AML-193 (cell line): ENCODE measurements at regions not wholly inside any gene's neighbourhood (a gene's known extent, or its start where the extent isn't known, plus 50 kb on each side); places are given as distances from the start of the nearest gene placed in this dataset.

ENCODE experiments used
- DNase-seq, 2 experiments: peaks; one replicate each; lab custom pipeline; 2025; lab: John Stamatoyannopoulos, UW

DNA sequence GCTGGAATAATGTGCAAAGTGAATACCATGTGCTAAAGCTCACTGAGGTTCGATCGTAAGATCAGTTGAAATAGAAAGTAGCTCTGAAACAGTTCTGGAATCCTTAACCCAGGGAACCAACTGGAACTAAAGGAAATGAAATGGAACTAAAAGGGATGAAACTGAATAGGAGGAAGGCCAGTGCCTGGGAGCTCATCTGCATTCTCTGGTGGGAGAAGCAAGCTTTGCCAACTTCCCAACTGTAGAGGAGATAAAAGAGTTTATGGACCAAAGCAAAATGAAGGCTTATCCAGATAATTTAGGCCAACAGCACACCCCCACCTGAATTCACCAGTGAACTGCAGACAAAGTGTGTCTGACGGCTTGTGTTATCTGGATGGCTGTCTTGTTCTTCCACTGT, 188.6 kb upstream of the HABP2 start:
- no peak for DNase-seq

DNA sequence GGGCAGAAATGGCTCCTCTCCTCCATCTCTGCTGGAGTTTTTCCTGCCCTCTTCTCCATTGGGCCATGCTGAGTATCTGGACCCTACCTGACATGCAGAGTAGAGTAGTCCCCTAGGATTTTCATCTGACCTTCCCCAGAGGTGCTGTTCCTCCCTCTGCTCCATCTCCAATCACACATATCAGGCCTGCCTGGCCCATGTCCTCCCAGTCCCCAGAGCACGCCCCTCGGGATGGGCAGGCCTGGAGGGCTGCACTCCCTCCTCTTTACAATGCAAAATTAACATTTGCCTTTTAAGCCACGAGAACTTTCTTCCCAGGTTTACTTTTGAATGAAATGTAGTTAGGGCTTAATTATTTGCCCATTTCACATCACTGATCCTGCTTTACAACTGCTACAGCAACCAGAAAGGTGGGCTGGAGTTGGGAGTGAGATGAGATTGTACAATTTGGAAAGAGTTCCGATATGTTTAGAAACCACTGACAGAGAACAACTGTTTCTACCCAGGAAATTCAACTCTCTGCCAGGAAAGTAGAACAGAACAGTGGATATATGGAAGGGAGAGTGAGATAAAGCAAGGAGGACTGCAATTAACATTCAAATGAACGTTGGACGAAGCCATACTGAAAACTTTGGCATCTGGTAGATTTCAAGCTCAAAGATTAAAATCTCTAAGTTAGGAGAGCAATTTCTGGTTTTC, 184.0 kb upstream of the HABP2 start:
- DNase-seq, result no peak

DNA sequence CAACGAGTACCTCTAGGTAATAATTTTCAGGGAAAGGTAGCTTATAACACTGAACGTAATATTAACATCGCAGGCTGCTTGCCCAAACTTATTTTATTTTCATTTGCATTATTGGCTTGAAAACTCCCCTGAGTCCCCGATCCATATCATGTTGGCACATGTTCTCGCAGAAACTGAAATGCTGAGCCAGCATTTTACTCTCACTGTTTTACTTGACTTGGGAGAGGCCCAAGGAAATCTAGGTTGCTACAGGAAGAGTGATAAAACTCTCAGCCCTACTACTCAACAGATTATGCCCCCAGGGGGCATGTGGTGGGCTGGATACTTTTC, 183.5 kb upstream of the HABP2 start:
- DNase-seq, result no peak

DNA sequence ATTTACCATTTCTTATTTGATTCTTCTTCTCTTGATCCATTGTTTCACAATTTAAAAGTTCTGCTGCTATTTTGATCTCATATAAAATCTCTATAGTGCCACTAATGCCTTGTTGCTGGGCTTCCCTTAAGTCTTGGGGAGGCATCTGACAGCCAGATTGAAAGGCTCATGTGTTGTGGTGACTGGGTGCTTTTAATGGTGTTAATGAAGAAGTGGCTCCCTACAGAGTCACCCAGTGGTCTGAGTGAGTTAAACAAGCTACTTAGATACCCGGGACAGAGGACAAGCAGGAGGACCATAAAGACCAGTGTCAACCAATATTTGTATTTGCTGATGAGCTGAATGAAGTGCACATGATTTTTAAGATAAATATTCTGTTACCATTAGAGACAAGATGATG, 176.4 kb upstream of the HABP2 start:
- no peak for DNase-seq

DNA sequence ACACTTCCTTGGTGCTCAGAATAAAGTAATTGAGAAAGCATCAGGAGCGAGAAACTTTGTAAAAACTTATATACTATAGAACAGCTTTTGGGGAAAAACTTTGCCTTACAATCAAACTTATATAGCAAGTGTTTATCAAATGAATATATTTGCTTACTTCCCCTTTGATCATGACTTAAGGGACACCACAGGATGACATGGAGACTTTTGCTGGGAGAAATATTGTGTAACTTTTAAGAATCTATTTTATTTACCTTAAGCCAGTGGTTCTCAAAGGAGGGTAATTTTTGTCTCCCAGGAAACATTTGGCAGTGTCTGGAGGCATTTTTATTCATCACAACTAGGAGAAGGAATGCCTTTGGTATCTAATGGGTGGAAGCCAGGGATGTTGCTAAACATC, 173.8 kb upstream of the HABP2 start:
- no peak for DNase-seq

DNA sequence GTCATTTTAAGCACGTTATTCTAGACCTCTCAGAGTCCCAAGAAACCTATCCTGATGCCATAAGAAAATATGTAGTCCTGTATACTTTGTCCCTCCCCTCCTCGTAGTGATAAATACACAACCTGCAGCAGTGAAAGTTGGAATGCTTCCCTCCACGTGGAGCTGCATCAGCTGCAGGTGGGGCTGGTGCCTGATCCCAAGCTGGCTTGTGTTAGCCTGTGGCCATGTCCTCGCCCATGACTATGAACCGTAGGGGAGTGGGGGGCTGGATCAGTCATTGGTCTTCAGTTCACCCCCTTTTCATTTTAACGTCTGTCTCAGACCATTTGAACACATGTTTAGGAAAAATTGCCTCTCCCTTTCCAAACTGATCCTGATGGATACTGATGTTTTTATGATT, 171.4 kb upstream of the HABP2 start:
- no peak for DNase-seq

DNA sequence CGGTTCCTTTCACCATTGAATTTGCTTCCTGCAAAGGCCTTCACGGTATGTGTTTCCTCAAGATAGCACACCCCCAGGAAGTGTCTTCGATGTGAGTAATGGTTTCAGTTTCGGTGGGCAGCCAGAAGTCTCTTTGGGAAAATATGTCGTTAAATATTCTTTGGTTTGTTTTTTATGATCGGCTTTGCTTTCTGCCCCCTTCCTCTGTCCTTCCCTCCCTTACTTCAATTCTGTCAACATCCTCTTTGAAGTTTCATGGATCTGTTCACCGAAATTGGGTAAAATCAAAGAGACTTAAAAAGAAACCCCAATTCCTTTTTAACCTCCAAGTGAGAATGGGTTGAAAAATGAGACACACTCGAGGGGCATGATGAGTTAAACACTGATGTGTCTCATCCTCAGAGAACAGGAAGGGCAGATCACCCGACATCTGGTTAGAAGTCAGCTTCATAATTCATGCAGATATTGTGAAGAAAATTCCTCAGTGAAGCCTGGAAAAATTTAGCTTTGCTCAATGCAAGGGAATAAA, 170.8 kb upstream of the HABP2 start:
- DNase-seq, result peak; percentile 17 to 23

DNA sequence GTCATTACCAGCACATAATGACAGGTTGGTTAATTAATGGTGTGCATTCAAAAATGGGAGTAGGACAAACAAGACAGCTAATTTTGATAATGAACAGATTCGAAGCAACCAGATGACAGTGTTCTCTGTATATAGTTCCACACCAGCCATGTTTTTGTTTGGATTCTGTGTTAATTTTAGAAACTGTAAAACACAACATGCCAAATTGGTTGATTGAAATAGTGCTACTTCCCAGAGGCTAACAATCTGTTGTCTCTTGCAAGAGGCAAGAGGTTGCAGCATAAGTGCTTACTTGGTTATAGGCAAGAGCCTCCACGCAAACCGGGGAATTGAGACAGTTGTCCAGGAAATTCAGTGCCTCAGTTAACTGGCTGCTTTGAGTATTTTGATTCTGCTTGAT, 170.2 kb upstream of the HABP2 start:
- no peak for DNase-seq

DNA sequence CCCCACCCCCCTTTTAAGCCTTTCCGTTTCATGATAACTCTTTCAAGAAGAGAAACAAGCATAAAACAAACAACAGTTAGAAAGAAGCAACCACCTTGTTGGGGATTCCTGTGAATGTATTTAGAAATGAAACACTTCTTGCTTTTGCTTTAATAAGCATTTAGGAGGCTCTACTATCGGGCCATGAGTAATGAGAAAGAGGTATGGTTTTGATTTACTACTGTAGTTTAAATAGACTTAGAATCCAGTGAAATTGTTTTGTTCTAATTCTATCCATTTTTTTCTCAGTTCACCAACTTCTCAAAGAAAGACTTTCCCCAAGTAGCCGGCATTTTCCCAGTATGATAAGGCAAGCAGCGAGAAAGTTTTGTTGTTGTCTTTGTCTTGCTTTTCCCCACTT, 168.7 kb upstream of the HABP2 start:
- DNase-seq, result no peak

DNA sequence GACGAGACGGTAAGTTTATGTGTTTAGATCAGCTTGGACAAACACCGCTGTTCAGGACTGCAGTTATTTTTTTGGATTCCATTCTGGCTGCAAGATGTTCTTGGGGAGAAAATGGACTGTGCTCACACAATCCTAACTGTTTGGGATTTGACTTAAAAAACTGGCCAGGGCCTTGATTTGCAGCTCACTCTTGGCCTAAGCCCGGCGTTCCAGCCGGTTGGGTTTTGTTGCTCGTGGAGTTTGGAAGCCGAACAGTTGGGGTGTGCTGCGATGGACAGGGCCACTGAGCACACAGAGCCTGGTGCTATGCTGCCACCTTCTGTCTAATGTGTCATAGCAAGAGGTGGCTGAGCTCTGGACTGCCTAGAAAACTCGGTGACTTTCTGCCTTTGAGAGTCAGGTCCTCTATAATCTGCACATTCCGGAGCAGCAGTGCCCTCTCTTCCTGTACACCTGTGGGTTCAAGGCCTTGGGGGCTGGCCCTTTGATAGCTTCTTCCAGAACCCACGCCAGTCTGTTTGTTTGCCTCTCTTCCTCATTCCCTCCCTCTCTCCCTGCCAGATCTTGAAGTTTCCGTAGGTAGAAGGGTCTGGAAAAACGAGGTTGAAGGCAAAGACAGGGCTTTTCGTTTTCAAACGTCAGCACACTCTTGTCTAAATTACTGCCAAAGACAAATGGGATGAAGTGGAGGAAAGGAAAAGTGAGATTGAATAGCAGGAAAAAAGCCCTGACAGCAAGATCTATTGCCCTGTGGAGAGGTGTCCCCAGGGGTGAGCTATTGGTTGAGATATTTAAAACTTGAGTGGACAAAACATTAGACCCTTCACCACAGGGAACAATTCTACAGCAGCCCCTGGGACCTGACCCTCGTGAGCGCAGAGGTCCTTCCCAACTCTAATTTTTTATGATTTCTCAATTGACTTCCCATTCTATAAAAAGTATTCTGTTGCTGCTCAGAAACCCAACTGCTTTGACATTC, 167.5 kb upstream of the HABP2 start:
- DNase-seq, result peak; percentile 67 to 77

DNA sequence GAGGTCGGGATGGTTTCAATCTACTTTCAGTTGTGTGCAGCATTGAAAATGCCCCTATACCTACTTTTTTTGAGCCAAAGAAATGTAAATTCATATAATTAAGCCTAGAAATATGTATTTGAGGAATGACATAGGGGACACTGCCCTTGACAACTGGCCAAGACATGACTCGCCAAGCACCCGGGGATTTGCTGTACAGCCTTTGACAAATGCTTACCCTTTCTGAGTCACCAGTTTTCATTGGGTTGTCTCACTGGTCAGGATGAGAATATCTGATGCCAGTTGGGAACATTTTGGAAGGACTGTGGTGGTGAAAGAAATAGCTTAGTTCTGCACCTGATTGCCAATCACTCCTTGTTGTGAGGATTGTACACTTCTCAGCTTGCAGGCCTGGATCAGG, 166.8 kb upstream of the HABP2 start:
- DNase-seq, result no peak

DNA sequence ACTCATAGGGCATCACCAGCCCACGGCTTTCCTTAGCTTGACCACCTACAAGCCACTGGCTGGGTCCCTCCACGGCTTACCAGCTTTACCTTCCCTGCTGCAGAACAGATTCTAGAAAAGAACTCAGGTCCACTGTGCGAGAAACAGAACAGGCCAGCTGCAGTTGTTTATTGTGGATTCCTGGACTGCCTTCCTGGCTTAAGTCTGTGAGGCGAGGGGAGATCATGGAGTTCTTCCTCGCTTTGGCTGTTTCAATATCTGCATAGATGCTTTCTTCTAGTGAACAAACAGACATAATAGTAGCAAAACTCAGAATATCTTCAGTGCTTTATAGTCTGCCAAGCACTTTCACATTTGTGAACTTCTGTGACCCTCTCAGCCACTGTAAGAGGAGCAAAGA, 162.9 kb upstream of the HABP2 start:
- DNase-seq, result no peak

DNA sequence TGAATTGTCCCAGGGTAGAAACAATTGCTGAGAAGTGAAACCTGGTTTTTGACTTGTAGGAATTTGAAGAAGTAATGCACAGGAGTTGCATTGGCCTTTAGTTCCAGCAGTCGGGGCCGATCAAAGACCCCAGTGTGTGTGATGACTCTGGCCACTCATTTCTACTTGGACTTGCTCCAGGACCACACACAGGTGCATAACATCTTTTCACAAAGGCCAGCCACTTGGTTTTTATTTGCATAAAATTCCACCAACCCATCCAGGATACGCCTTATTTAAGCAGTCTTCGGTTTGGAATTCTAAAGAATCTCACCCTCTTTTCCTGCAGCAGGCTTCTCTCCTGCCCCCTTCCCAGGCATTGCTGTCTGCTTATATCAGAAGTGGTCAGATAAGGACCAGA, 162.0 kb upstream of the HABP2 start:
- DNase-seq, result no peak

DNA sequence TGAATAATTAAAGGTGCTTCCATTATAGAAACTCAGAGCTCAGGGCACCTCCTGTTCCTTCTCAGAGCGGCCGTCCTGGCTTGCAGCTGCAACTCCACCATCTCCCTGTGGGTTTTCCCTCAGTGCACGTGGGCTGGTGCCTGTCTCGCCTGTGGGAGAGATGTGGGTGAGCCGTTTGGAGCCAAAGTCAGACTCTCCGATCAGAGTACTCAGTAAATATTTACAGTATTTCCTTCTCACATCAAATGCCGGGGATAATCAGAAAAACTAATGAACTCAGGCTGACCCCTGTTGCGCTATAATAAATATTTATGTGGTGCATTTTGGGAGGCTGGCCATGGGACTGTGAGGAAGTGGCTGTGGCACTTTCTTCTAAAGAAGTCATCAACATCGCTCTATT, 155.8 kb upstream of the HABP2 start:
- no peak for DNase-seq

DNA sequence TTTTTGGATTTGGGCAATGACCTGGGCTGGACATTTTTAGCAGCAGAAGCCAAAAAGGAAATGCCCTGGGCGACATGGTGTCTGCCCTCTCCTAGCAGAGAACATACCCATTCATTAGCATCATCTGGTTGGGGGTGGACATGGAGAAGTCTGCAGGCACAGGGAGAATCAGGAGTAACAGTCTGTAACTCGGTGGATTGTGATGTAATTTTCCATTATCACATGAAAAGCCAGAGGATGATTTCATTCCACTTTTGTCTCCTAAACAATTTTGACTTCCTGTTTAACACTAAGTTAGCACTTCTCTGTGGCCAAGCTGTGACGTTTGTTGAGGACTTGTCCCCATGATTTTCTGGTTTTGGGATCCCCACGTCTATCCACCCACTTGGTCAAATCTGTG, 153.8 kb upstream of the HABP2 start:
- DNase-seq, result no peak

DNA sequence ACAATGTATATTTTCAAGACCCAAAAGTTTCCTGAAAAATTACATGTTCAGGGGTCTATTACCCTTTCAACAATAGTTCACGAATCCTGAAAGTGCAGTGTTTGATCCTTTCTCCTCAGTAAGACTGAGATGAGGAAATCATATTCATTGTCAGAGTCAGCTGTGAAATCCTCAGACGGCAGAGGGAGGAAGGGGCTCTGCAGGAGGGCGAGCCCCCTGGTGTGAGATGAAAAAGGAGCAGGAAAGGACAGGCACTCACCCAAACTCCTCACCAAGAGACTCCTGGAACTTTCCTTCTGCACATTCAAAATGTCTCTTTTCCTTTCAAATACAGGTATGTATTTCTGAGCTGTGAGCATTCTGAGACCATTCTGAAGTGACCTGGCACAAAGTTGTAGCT, 150.3 kb upstream of the HABP2 start:
- DNase-seq, result no peak

DNA sequence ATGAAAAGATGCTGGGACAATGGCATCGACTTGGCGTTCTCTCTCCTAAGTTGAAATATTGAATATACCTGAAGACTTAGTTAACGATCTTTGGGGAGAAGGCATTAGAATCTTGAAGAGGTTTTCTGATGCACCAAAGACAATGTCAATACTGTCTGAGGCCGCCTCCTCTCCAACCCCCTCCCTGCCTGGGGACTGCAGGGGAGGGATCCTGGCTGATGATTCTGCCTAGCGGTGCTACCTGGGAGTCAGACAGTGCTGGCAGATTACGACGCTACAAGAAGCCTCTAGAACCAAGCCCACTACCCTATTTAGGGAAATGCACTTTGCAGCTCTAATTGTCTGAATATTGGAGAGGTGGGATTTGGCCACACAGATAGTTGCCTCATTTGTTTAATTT, 145.6 kb upstream of the HABP2 start:
- DNase-seq, result no peak

DNA sequence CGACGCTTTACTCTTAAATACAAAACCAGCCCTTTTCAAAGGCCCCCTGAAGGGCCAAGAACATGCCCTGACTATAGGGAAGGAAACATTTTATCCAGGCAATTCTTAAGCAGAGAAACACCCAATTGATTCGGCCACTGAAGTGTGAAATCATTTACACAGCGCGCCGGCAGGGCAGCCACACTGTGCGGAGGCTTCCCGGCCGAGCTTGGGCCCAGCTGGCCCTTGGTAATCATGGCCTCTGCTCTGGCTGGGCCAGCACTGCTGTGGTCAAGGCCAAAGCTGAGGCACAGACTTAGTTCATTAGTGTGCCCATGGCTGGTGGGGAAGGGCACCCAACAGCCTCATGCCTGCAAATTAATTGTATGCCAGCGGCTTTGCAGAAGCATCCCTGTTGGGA, 143.7 kb upstream of the HABP2 start:
- no peak for DNase-seq

DNA sequence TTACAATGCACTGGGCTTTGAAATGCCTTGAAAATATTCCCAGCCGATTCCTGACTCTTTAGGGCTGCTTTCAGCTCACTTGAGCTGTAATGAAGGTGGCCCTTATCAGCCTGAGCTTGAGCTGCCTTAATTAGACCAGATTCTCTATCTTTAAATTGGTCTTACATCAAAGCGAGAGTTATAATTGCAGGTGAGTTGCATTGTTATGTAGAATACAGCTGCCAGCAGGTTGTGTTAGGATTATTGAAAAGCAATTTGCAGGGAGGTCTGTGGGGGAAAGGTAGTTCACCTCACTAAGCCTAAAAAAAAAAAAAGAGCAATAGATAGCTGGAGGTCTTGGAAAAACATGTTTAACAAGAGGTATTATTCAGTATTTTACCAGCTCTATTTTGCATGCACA, 142.2 kb upstream of the HABP2 start:
- DNase-seq, result no peak

DNA sequence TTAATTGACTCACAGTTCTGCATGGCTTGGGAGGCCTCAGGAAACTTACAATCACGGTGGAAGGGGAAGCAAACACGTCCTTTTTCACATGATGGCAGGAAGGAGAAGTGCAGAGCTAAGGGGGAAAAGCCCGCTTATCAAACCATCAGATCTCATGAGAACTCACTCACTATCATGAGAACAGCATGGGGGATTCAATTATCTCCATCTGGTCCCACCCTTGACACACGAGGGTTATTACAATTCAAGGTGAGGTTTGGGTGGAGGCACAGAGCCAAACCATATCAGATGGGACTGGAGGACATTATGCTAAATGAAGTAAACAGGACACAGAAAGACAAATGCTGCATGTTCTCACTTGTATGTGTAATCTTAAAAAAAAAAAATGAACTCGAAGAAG, 141.4 kb upstream of the HABP2 start:
- DNase-seq, result no peak

DNA sequence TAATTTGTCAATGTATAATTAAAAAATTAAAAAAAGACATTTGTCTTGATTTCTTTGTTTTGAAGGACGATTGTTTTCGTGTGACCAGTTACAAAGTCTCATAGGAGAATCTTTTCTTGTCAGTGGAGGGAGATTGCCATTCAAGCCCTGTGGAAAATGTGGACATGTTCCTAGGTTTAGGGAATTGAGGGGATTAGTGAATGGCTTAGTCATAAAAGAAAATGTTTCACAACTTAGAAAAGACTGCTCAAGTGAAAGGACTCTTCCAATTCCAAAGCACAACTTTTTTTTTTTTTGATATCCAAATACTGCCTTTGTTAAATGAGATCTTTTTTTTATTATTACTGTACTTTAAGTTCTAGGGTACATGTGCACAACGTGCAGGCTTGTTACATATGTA, 140.7 kb upstream of the HABP2 start:
- no peak for DNase-seq

DNA sequence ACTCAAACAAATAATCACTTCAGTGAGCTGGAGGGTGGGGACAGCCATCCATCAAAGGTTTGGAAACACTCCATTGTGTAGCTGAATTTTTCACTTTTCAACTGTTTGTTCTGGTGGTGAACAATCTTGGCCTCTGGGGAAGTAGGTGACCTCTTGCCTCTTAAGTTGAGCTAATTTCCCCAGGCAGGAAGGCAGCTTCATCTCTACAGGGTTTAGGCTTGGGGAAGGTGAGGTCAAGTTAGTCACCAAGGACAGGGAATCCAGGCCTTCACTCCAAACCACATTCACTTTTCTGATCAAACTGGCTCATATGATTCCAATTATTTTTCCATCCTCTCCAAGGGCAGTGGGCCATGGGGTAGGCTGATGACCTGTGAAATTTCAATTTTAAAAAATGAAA, 138.3 kb upstream of the HABP2 start:
- DNase-seq, result no peak

DNA sequence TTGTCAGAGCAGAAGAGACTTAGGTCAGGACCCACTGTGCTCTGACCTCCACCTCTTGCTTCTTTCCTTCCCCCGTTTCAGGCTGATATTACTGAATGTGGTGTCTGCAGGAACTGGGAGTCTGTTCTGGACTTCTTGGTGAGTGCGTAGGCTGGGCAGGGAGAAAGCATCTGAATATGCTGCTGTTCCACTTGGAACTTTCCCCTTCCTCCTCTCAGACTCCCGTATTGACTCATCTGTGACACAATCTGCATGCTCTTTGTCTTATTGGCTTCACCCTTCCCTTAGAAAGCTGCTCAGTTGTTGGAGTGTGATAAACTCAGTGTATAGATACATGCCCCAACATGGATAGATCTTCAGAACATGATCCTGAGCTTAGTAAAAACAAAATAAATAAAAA, 137.6 kb upstream of the HABP2 start:
- no peak for DNase-seq
